ENCODE measurements at regions not wholly inside any gene's neighbourhood (a gene's known extent, or its start where the extent isn't known, plus 50 kb on each side); places are given as distances from the start of the nearest gene placed in this dataset.
A peak's percentile ranks its signal among the peaks of the same experiment; 100 is the strongest.

DNA sequence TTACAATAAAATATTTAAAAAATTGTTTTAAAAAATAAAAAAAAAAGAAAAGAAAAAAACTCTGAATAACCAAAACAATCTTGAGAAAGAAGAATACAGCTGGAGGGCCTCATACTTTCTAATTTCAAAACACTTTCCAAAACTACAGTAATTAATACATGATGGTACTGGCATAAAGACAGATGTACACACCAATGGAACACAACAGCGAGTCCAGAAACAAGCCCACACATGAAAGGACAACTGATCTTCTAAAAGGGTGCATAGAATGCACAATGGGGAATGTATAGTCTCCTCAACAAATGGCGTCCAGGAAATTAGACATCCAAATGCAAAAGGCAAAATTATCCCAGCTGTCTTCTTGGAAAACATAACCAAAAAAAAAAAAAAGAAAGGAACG lies 99.6 kb downstream of the LURAP1L start:
- Histone ChIP-seq H3K27me3 (ENCODE audit: insufficient read depth, low read length, poor library complexity) (no peaks in the 10 kb centered on the region), H3K9ac (ENCODE audit: low read length) (no peak overlapping the region), H4K5ac (ENCODE audit: low read length) (no peak overlapping the region), H2AK5ac (ENCODE audit: low read length) (no peak overlapping the region), H2BK120ac (ENCODE audit: low read depth, low read length) (no peak overlapping the region), H3K4me3 (ENCODE audit: low read length) (no peak overlapping the region), H3K4ac (ENCODE audit: low read depth, low read length) (no peak overlapping the region), H3K36me3 (ENCODE audit: control insufficient read depth, insufficient read depth, low read length) (no peaks in the 10 kb centered on the region), H3K56ac (ENCODE audit: low read length) (no peak overlapping the region), H3K79me2 (ENCODE audit: control insufficient read depth, insufficient read depth, low read length) (no peaks in the 10 kb centered on the region), H3K27ac (ENCODE audit: low read depth, low read length) (no peak overlapping the region), H2BK15ac (replicated peaks; ENCODE audit: low read depth) (no peak overlapping the region), H3K4me1 (ENCODE audit: control insufficient read depth, low read depth, low read length) (no peaks in the 10 kb centered on the region), H3K79me1 (ENCODE audit: low read length) (no peaks in the 10 kb centered on the region), H4K8ac (ENCODE audit: low read depth, low read length) (no peak overlapping the region), H3K18ac (ENCODE audit: low read length) (no peak overlapping the region), H2BK5ac (ENCODE audit: low read length) (no peak overlapping the region), H3K23ac (ENCODE audit: low read length) (no peak overlapping the region), H3K4me2 (ENCODE audit: low read length) (no peak overlapping the region)
- no CpG with 5 or more reads among the region's 3 CpGs for WGBS (ENCODE audit: extremely low coverage, insufficient coverage, low lambda C conversion rate)
- DNase-seq = no peak

DNA sequence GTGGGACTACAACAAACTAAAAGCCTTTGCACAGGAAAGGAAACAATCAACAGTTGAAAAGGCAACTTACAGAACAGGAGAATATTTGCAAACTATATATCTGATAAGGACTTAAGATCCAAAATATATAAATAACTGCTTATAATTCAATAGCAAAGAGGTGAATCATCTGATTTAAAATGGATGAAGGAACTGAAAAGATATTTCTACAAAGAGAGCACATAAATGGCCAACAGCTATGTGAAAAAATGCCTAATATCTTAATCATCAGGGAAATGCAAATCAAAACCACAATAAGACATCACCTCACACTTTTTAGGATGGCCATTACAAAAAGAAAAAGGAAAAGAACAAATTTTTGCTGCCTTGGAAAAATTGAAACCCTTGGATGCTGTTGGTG lies 100.4 kb downstream of the LURAP1L start:
- H3K4me1 ChIP-seq (ENCODE audit: control insufficient read depth, low read depth, low read length) = no peaks in the 10 kb centered on the region
- no peak overlapping the region for H3K9ac ChIP-seq (ENCODE audit: low read length)
- H2BK120ac ChIP-seq (ENCODE audit: low read depth, low read length) = no peak overlapping the region
- H2AK5ac ChIP-seq (ENCODE audit: low read length) = no peak overlapping the region
- H3K27ac ChIP-seq (ENCODE audit: low read depth, low read length) = no peak overlapping the region
- no peak overlapping the region for H3K4me3 ChIP-seq (ENCODE audit: low read length)
- no peaks in the 10 kb centered on the region for H3K79me1 ChIP-seq (ENCODE audit: low read length)
- H4K8ac ChIP-seq (ENCODE audit: low read depth, low read length) = no peak overlapping the region
- H3K23ac ChIP-seq (ENCODE audit: low read length) = no peak overlapping the region
- no peak overlapping the region for H3K18ac ChIP-seq (ENCODE audit: low read length)
- no peak overlapping the region for H2BK15ac ChIP-seq (replicated peaks; ENCODE audit: low read depth)
- no peaks in the 10 kb centered on the region for H3K36me3 ChIP-seq (ENCODE audit: control insufficient read depth, insufficient read depth, low read length)
- H3K56ac ChIP-seq (ENCODE audit: low read length) = no peak overlapping the region
- DNase-seq = no peak
- no peak overlapping the region for H3K4ac ChIP-seq (ENCODE audit: low read depth, low read length)
- H2BK5ac ChIP-seq (ENCODE audit: low read length) = no peak overlapping the region
- no peaks in the 10 kb centered on the region for H3K79me2 ChIP-seq (ENCODE audit: control insufficient read depth, insufficient read depth, low read length)
- no peak overlapping the region for H3K4me2 ChIP-seq (ENCODE audit: low read length)
- no peaks in the 10 kb centered on the region for H3K27me3 ChIP-seq (ENCODE audit: insufficient read depth, low read length, poor library complexity)
- H4K5ac ChIP-seq (ENCODE audit: low read length) = no peak overlapping the region

- no peaks in the 10 kb centered on the region for H3K36me3 ChIP-seq (ENCODE audit: control insufficient read depth, insufficient read depth, low read length)
- no peak overlapping the region for H2BK120ac ChIP-seq (ENCODE audit: low read depth, low read length)
- DNase-seq = no peak
- no peak overlapping the region for H3K4ac ChIP-seq (ENCODE audit: low read depth, low read length)
- no peak overlapping the region for H3K4me2 ChIP-seq (ENCODE audit: low read length)
- no peak overlapping the region for H2BK5ac ChIP-seq (ENCODE audit: low read length)
- no peaks in the 10 kb centered on the region for H3K27me3 ChIP-seq (ENCODE audit: insufficient read depth, low read length, poor library complexity)
- no peak overlapping the region for H2BK15ac ChIP-seq (replicated peaks; ENCODE audit: low read depth)
- H2AK5ac ChIP-seq (ENCODE audit: low read length) = no peak overlapping the region
- no peak overlapping the region for H3K9ac ChIP-seq (ENCODE audit: low read length)
- H4K5ac ChIP-seq (ENCODE audit: low read length) = no peak overlapping the region
- no peaks in the 10 kb centered on the region for H3K79me1 ChIP-seq (ENCODE audit: low read length)
- H3K4me1 ChIP-seq (ENCODE audit: control insufficient read depth, low read depth, low read length) = no peaks in the 10 kb centered on the region
- no peak overlapping the region for H4K8ac ChIP-seq (ENCODE audit: low read depth, low read length)
- H3K27ac ChIP-seq (ENCODE audit: low read depth, low read length) = no peak overlapping the region
- H3K79me2 ChIP-seq (ENCODE audit: control insufficient read depth, insufficient read depth, low read length) = no peaks in the 10 kb centered on the region
- H3K56ac ChIP-seq (ENCODE audit: low read length) = no peak overlapping the region
- no peak overlapping the region for H3K18ac ChIP-seq (ENCODE audit: low read length)
- WGBS (ENCODE audit: extremely low coverage, insufficient coverage, low lambda C conversion rate) = no CpG with 5 or more reads among the region's 2 CpGs
- H3K23ac ChIP-seq (ENCODE audit: low read length) = no peak overlapping the region
- no peak overlapping the region for H3K4me3 ChIP-seq (ENCODE audit: low read length)
Observed at GRCh38 chr9:12876872-12877271, 102.1 kb downstream of the LURAP1L start.

GRCh38 chr9:12878351-12878978 lies 103.6 kb downstream of the LURAP1L start:
- no peak overlapping the region for H3K18ac ChIP-seq (ENCODE audit: low read length)
- H3K4me1 ChIP-seq (ENCODE audit: control insufficient read depth, low read depth, low read length) = no peaks in the 10 kb centered on the region
- no peak overlapping the region for H3K56ac ChIP-seq (ENCODE audit: low read length)
- H3K27me3 ChIP-seq (ENCODE audit: insufficient read depth, low read length, poor library complexity) = no peaks in the 10 kb centered on the region
- no peak overlapping the region for H3K9ac ChIP-seq (ENCODE audit: low read length)
- no peak overlapping the region for H4K8ac ChIP-seq (ENCODE audit: low read depth, low read length)
- H3K79me2 ChIP-seq (ENCODE audit: control insufficient read depth, insufficient read depth, low read length) = no peaks in the 10 kb centered on the region
- H3K27ac ChIP-seq (ENCODE audit: low read depth, low read length) = no peak overlapping the region
- no peak overlapping the region for H4K5ac ChIP-seq (ENCODE audit: low read length)
- H2AK5ac ChIP-seq (ENCODE audit: low read length) = no peak overlapping the region
- H3K36me3 ChIP-seq (ENCODE audit: control insufficient read depth, insufficient read depth, low read length) = no peaks in the 10 kb centered on the region
- no peak overlapping the region for H3K4ac ChIP-seq (ENCODE audit: low read depth, low read length)
- no peak overlapping the region for H3K4me3 ChIP-seq (ENCODE audit: low read length)
- H2BK15ac ChIP-seq (replicated peaks; ENCODE audit: low read depth) = no peak overlapping the region
- H2BK5ac ChIP-seq (ENCODE audit: low read length) = no peak overlapping the region
- DNase-seq = peak; percentile 4
- H2BK120ac ChIP-seq (ENCODE audit: low read depth, low read length) = no peak overlapping the region
- no peaks in the 10 kb centered on the region for H3K79me1 ChIP-seq (ENCODE audit: low read length)
- WGBS (ENCODE audit: extremely low coverage, insufficient coverage, low lambda C conversion rate) = no CpG with 5 or more reads among the region's 5 CpGs
- H3K23ac ChIP-seq (ENCODE audit: low read length) = no peak overlapping the region
- no peak overlapping the region for H3K4me2 ChIP-seq (ENCODE audit: low read length)

DNA sequence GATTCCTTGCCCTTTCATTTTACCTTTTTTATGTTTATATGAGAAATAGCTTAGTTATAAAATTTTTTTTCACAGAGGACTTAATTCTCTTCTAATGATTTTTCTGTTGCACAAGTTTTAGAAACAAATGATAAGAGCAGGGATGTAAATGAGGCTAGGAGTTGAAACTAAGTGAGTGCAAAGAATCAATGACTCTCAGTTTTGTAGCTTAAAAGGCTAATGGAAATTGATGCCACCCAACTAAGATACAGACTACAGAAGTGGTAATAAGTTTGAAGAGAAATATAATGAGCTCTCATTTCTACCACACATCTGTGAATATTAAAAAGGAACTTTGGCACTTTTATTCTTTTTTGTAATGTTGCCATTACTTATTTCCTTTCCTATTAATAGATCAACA lies 105.1 kb downstream of the LURAP1L start:
- Histone ChIP-seq H3K18ac (ENCODE audit: low read length) (no peak overlapping the region), H3K79me2 (ENCODE audit: control insufficient read depth, insufficient read depth, low read length) (no peaks in the 10 kb centered on the region), H3K27me3 (ENCODE audit: insufficient read depth, low read length, poor library complexity) (no peaks in the 10 kb centered on the region), H3K56ac (ENCODE audit: low read length) (no peak overlapping the region), H2BK5ac (ENCODE audit: low read length) (no peak overlapping the region), H2BK120ac (ENCODE audit: low read depth, low read length) (no peak overlapping the region), H3K9ac (ENCODE audit: low read length) (no peak overlapping the region), H3K4me1 (ENCODE audit: control insufficient read depth, low read depth, low read length) (no peaks in the 10 kb centered on the region), H3K4me3 (ENCODE audit: low read length) (no peak overlapping the region), H2AK5ac (ENCODE audit: low read length) (no peak overlapping the region), H4K5ac (ENCODE audit: low read length) (no peak overlapping the region), H2BK15ac (replicated peaks; ENCODE audit: low read depth) (no peak overlapping the region), H3K23ac (ENCODE audit: low read length) (no peak overlapping the region), H3K4me2 (ENCODE audit: low read length) (no peak overlapping the region), H3K36me3 (ENCODE audit: control insufficient read depth, insufficient read depth, low read length) (no peaks in the 10 kb centered on the region), H3K27ac (ENCODE audit: low read depth, low read length) (no peak overlapping the region), H4K8ac (ENCODE audit: low read depth, low read length) (no peak overlapping the region), H3K79me1 (ENCODE audit: low read length) (no peaks in the 10 kb centered on the region), H3K4ac (ENCODE audit: low read depth, low read length) (no peak overlapping the region)
- no peak for DNase-seq

- Histone ChIP-seq H3K4ac (ENCODE audit: low read depth, low read length) (no peak overlapping the region), H3K4me1 (ENCODE audit: control insufficient read depth, low read depth, low read length) (no peaks in the 10 kb centered on the region), H3K56ac (ENCODE audit: low read length) (no peak overlapping the region), H2BK15ac (replicated peaks; ENCODE audit: low read depth) (peak overlapping the region; percentile 36), H3K18ac (ENCODE audit: low read length) (peak overlapping the region; percentile 5), H2BK120ac (ENCODE audit: low read depth, low read length) (no peak overlapping the region), H3K79me2 (ENCODE audit: control insufficient read depth, insufficient read depth, low read length) (no peaks in the 10 kb centered on the region), H3K4me2 (ENCODE audit: low read length) (no peak overlapping the region), H4K8ac (ENCODE audit: low read depth, low read length) (no peak overlapping the region), H3K23ac (ENCODE audit: low read length) (no peak overlapping the region), H3K27ac (ENCODE audit: low read depth, low read length) (no peak overlapping the region), H3K27me3 (ENCODE audit: insufficient read depth, low read length, poor library complexity) (no peaks in the 10 kb centered on the region), H3K36me3 (ENCODE audit: control insufficient read depth, insufficient read depth, low read length) (no peaks in the 10 kb centered on the region), H2BK5ac (ENCODE audit: low read length) (no peak overlapping the region), H2AK5ac (ENCODE audit: low read length) (no peak overlapping the region), H3K9ac (ENCODE audit: low read length) (no peak overlapping the region), H4K5ac (ENCODE audit: low read length) (no peak overlapping the region), H3K4me3 (ENCODE audit: low read length) (no peak overlapping the region), H3K79me1 (ENCODE audit: low read length) (no peaks in the 10 kb centered on the region)
- peak; percentile 40 for DNase-seq
- WGBS (ENCODE audit: extremely low coverage, insufficient coverage, low lambda C conversion rate) = no CpG with 5 or more reads among the region's 3 CpGs
Observed at GRCh38 chr9:12880406-12881015, 105.7 kb downstream of the LURAP1L start.
